ENCODE measurements at regions not wholly inside any gene's neighbourhood (a gene's known extent, or its start where the extent isn't known, plus 50 kb on each side); places are given as distances from the start of the nearest gene placed in this dataset.

- H3K9me2 ChIP-seq (ENCODE audit: insufficient read depth) = no peaks in the 10 kb centered on the region
- no peak overlapping the region for H3K27ac ChIP-seq (ENCODE audit: low read depth, low read length)
- no peak overlapping the region for H3K9ac ChIP-seq (ENCODE audit: low read length)
- H2AFZ ChIP-seq (ENCODE audit: low read depth, low read length, poor library complexity, severe bottlenecking) = no peak overlapping the region
- intact Hi-C loops (cut with micrococcal nuclease) = no loop called here
- H3K9me3 ChIP-seq (ENCODE audit: control insufficient read depth in 1 of 2, insufficient read depth in 1 of 2, low read depth in 1 of 2, low read length in 2 of 2) = no peaks in the 10 kb centered on the region
- ChIA-PET RAD21 (ENCODE audit: low non-redundant PET in 1 of 2, low total read pairs in 2 of 2, uncharacterized antibody in 2 of 2, unreplicated experiment in 2 of 2) (no interaction called here), POLR2A (no interaction called here), CTCF (interaction anchor here (0.6 kb wide), 1 partner anchor 174 kb away, joined by 4 read pairs; no protein-coding TSS in a partner anchor)
- DNase-seq (ENCODE audit: low read depth, low spot score) (no peak), ATAC-seq (no peak)
- H3K36me3 ChIP-seq (ENCODE audit: control insufficient read depth in 1 of 2, insufficient read depth in 2 of 2, low read length in 2 of 2) = no peaks in the 10 kb centered on the region
- H4K20me1 ChIP-seq (ENCODE audit: insufficient read depth) = no peaks in the 10 kb centered on the region
- BruUV-seq (replicated peaks) = no TSS peak
- no peak overlapping the region for H3K4me3 ChIP-seq (replicated peaks in 1 of 2; ENCODE audit: low read depth in 1 of 2, low read length in 2 of 2)
- H3K4me1 ChIP-seq (ENCODE audit: control insufficient read depth in 1 of 2, insufficient read depth in 2 of 2, low read length in 2 of 2) = no peaks in the 10 kb centered on the region
- H3K27me3 ChIP-seq (ENCODE audit: insufficient read depth, low read length) = no peaks in the 10 kb centered on the region
- no peaks in the 10 kb centered on the region for H3K79me2 ChIP-seq (ENCODE audit: insufficient read depth, low read length)
- no peak overlapping the region for H3K4me2 ChIP-seq (ENCODE audit: low read length)
- TF ChIP-seq MAX (IDR thresholded peaks at IDR 0.05) (no peak), EZH2 (IDR thresholded peaks at IDR 0.05) (no peak), CEBPB (IDR thresholded peaks at IDR 0.05; ENCODE audit: low read depth) (no peak), EZH2phosphoT487 (IDR thresholded peaks at IDR 0.05; ENCODE audit: borderline replicate concordance) (no peak), CBX3 (IDR thresholded peaks at IDR 0.05; ENCODE audit: low read depth) (no peak), SP1 (IDR thresholded peaks at IDR 0.05; ENCODE audit: low read depth) (no peak), ZNF274 (IDR thresholded peaks at IDR 0.05; ENCODE audit: low read depth, low read length) (no peak), ZFX (IDR thresholded peaks at IDR 0.05) (no peak), ZBTB33 (IDR thresholded peaks at IDR 0.05; ENCODE audit: extremely low read depth, insufficient replicate concordance, low read length) (no peak), ATF3 (IDR thresholded peaks at IDR 0.05) (no peak), YY1 (IDR thresholded peaks at IDR 0.05; ENCODE audit: extremely low read depth, insufficient replicate concordance, low read depth, low read length) (no peak), RAD21 (IDR thresholded peaks at IDR 0.05; ENCODE audit: low read depth) (no peak)
These were observed 398.7 kb upstream of the MARCKS start for GRCh38 chr6:113458368-113459010.
